A673 (cell line): ENCODE measurements at regions not wholly inside any gene's neighbourhood (a gene's known extent, or its start where the extent isn't known, plus 50 kb on each side); places are given as distances from the start of the nearest gene placed in this dataset.

ENCODE experiments used
- BruUV-seq: library from RNA; stranded (reverse); fragments of 400-500 nt; replicated peaks from 2 replicates; lab custom pipeline; 2021; lab: Mats Ljungman, UMichigan
- CTCF ChIA-PET: fragments of 300-600 bp; sonication (Branson Sonifier 250); formaldehyde crosslinking; loops from one replicate; lab custom pipeline; 2022; ENCODE audit warnings: antibody characterized with exemption; lab: Charles Lee
- POLR2A ChIA-PET: fragments of 300-600 bp; sonication (Branson Sonifier 250); formaldehyde crosslinking; loops from one replicate; lab custom pipeline; 2022; ENCODE audit warnings: antibody characterized with exemption; ENCODE audit not compliant: low non-redundant PET; lab: Charles Lee
- DNase-seq: peaks from one replicate; pipeline ENCODE4 v3.0.0-alpha.2; 2015; ENCODE audit warnings: low spot score
- H3K27ac ChIP-seq: fragments of 200-600 bp; sonication (generic); 2 replicates; pipeline ENCODE4 v1.5.1; 2016; ENCODE audit warnings: mixed run types, low read depth, mild to moderate bottlenecking, mixed read lengths, antibody characterized with exemption, low read length; ENCODE audit not compliant: poor library complexity, severe bottlenecking
- H3K27me3 ChIP-seq: fragments of 200-600 bp; sonication (generic); replicated peaks from 2 replicates; pipeline ENCODE4 v1.6.1; 2017; ENCODE audit warnings: mixed run types, low read depth, mild to moderate bottlenecking, mixed read lengths, antibody characterized with exemption, low read length; ENCODE audit not compliant: insufficient read depth, poor library complexity
- H3K36me3 ChIP-seq: fragments of 200-600 bp; sonication (generic); 2 replicates; pipeline ENCODE4 v1.6.1; 2016; ENCODE audit warnings: mixed run types, mild to moderate bottlenecking, mixed read lengths, antibody characterized with exemption, low read length; ENCODE audit not compliant: insufficient read depth, poor library complexity, severe bottlenecking
- H3K4me1 ChIP-seq: fragments of 200-600 bp; sonication (generic); 2 replicates; pipeline ENCODE4 v1.6.1; 2017; ENCODE audit warnings: mixed run types, mild to moderate bottlenecking, mixed read lengths, antibody characterized with exemption, low read length; ENCODE audit not compliant: insufficient read depth, poor library complexity, severe bottlenecking
- H3K4me3 ChIP-seq: fragments of 200-600 bp; sonication (generic); 2 replicates; pipeline ENCODE4 v1.5.1; 2016; ENCODE audit warnings: low read depth, mixed run types, mild to moderate bottlenecking, mixed read lengths, low read length; ENCODE audit not compliant: poor library complexity, severe bottlenecking
- H3K9me3 ChIP-seq: fragments of 200-600 bp; sonication (generic); 2 replicates; pipeline ENCODE4 v1.6.1; 2016; ENCODE audit warnings: mixed run types, low read depth, mild to moderate bottlenecking, mixed read lengths, antibody characterized with exemption, low read length; ENCODE audit not compliant: poor library complexity, severe bottlenecking
- EZH2 ChIP-seq: fragments of 200-600 bp; sonication (generic); IDR thresholded peaks from 2 replicates; pipeline ENCODE4 v1.6.1; 2017; ENCODE audit warnings: borderline replicate concordance, low read depth, mild to moderate bottlenecking, mixed read lengths, antibody characterized with exemption, low read length; ENCODE audit not compliant: poor library complexity, severe bottlenecking
- intact Hi-C: fragments of 100-400 bp; cut with micrococcal nuclease; formaldehyde crosslinking; loops from one replicate; pipeline ENCODE4 v1.10.0; 2022; ENCODE audit not compliant: unreplicated experiment
- TF ChIP-seq, protein P1 (sequence below): fragments of 300-800, 200-600 bp; sonication (generic); conservative IDR thresholded peaks from 2 replicates; pipeline ENCODE4 v1.5.1; 2017; ENCODE audit warnings: low read depth, mild to moderate bottlenecking, antibody characterized with exemption, low read length, moderate library complexity, mixed read lengths

DNA sequence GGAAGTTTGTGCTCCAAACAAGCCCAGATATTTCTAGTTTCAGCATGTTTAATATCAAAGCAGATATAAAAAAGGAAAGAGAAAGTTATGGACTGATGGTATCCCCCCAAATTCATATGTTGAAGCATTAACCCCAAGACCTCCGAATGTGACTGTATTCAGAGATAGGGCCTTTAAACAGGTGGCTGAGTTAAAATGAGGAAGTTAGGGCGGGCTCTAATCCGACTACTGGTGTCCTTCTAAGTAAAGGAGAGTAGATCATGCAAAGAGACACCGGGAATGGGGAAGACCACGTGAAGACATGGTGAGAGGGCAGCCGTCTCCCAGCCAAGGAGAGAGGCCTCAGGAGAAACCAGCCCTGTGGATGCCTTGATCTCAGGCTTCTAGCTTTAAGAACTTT, 324.1 kb upstream of the KIF2A start:
- no TSS peak for BruUV-seq
- Histone ChIP-seq H3K4me3 (no peak overlapping the region), H3K9me3 (no peaks in the 10 kb centered on the region), H3K36me3 (no peaks in the 10 kb centered on the region), H3K27ac (no peak overlapping the region), H3K27me3 (no peaks in the 10 kb centered on the region), H3K4me1 (peaks cover 7% of the 10 kb centered on the region)
- ChIA-PET POLR2A (no interaction called here), CTCF (no interaction called here)
- DNase-seq: no peak
- TF ChIP-seq, protein P1, sequence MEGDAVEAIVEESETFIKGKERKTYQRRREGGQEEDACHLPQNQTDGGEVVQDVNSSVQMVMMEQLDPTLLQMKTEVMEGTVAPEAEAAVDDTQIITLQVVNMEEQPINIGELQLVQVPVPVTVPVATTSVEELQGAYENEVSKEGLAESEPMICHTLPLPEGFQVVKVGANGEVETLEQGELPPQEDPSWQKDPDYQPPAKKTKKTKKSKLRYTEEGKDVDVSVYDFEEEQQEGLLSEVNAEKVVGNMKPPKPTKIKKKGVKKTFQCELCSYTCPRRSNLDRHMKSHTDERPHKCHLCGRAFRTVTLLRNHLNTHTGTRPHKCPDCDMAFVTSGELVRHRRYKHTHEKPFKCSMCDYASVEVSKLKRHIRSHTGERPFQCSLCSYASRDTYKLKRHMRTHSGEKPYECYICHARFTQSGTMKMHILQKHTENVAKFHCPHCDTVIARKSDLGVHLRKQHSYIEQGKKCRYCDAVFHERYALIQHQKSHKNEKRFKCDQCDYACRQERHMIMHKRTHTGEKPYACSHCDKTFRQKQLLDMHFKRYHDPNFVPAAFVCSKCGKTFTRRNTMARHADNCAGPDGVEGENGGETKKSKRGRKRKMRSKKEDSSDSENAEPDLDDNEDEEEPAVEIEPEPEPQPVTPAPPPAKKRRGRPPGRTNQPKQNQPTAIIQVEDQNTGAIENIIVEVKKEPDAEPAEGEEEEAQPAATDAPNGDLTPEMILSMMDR: no peak
- TF ChIP-seq EZH2: no peak
- intact Hi-C loops: no loop called here

DNA sequence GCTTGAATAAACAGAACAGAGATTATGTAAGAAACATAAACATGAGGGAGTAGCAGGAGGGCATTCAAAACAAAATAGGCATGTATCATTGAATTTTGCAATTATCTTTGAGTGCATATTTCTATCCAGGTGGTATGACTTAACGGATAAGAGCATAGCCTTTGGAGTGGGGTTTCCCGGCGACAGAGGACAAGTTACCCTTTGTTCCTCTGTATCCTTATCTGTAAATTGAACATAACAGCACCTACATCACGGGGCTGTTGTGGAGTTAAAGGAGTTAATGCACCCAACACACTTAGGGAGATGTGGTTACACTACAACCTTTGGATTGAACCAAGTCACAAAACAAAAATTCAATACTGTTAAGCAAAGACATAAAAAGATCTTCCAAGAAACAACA, 314.6 kb upstream of the KIF2A start:
- Histone ChIP-seq H3K36me3 (no peaks in the 10 kb centered on the region), H3K4me1 (no peaks in the 10 kb centered on the region), H3K4me3 (no peak overlapping the region), H3K27ac (no peak overlapping the region), H3K9me3 (no peaks in the 10 kb centered on the region), H3K27me3 (no peaks in the 10 kb centered on the region)
- CTCF ChIA-PET: no interaction called here
- POLR2A ChIA-PET: no interaction called here
- intact Hi-C loops: no loop called here
- no TSS peak for BruUV-seq
- TF ChIP-seq, protein P1: no peak
- TF ChIP-seq EZH2: no peak
- no peak for DNase-seq

DNA sequence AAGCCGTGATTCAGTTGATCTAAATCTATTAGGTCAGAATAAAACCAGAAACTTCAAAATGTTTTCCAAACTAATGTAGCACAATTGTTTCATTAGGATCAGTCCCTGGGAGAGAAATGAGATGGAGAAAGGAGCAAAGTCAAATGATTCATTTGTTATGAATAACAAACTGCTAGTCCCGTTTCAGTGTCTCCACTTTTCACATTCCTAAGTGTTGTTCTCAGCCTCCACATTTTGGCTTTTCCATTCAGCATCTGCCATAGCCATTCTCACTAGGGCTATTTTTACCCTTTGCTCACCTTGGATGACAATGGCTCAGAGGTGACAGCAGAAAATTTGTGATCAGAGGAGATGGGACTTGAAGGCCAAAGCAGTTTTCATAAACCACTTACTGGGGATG, 314.1 kb upstream of the KIF2A start:
- H3K36me3 ChIP-seq: no peaks in the 10 kb centered on the region
- H3K4me1 ChIP-seq: no peaks in the 10 kb centered on the region
- intact Hi-C loops: no loop called here
- H3K9me3 ChIP-seq: no peaks in the 10 kb centered on the region
- no TSS peak for BruUV-seq
- no peak overlapping the region for H3K27ac ChIP-seq
- H3K4me3 ChIP-seq: no peak overlapping the region
- TF ChIP-seq, protein P1: no peak
- TF ChIP-seq EZH2: no peak
- H3K27me3 ChIP-seq: no peaks in the 10 kb centered on the region
- no peak for DNase-seq
- ChIA-PET CTCF (no interaction called here), POLR2A (no interaction called here)
